ENCODE measurements at regions not wholly inside any gene's neighbourhood (a gene's known extent, or its start where the extent isn't known, plus 50 kb on each side); places are given as distances from the start of the nearest gene placed in this dataset.
A peak's percentile ranks its signal among the peaks of the same experiment; 100 is the strongest.

DNA sequence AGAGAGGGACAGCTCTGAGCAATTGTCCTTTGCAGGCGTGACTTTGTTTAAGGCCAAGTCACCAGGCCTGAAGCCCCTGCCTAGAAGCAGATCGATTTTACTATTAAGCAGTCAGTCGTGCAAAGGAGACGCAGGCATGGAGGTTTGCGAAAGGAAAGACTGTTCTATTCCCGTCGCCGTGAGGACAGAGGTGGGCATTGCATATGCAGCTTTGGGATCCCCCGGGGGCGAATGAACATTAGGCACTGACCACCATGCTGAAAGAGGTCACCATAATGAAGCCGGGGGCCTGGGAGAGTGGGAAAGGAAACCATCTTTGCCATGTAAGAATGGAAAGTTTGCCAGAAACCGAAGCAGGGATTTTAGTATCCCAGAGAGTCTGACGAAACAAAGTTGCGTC, 231.6 kb downstream of the BCL11A start:
- no peak for DNase-seq

DNA sequence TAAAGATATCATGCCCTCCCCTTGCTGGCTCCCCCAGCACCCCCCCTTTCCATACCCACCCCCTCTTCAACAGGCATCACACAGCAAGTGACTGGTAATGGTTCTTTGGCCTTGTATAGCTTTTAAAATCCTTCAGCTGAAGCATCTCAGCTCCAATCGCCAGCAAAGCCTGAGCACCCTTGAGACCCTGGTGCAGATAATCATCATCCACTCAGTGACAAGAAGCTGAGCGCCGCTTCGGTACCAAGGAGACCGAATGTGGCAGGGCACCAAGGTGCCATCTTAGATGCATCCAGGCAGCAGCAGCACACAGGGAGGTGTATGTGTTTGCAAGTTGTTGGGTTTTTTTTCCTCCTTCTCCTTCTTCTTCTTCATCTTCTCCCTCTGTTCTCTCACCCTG, 232.7 kb downstream of the BCL11A start:
- peak in 2 of 51 donors; percentile 10 to 15 for DNase-seq

DNA sequence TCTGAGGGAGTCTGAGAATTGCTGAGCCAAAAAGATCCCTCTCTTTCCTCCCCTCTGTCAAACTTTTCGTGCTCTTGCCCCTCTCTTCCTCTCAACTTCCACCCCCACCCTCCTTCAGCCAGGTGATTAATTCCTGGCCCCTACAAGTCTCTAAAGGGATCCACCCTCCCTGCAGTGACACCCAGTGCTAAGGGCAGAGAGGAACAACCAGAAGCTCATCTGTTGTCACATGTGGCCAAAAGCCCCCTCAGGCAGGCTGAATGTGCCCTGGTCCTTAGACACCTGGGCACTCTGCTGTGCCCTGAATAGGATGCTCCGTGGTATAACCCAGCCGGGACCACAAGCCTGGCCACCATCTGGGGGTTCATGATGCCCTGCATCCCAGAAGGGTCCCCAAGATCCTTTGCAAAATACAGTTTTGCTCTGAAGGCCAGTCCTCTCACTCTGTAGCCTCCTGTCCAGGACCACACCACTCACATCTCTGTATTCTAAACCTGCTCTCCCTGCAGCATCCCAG, 234.4 kb downstream of the BCL11A start:
- DNase-seq: no peak

DNA sequence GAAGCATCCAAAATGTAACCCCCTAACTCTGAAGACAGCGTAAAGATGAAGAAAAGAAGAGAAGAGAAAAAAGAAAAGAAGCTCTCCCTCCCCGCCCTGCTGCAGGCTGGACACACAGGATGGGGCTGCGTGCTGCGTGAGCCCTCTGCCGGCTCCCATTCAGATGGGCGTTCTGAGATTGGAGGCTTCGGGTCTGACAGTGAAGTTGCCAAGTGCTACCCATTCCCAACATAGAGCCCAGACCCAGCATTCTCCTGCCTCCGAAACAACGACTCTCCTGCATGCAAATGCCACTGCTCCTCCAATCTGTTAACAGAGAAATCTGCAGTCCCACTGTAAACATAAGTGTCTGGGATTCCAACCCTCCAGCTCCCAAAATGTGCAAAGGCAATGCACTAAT, 234.9 kb downstream of the BCL11A start:
- DNase-seq: peak in 12 of 51 donors; percentile 6 to 35 (median 15)

DNA sequence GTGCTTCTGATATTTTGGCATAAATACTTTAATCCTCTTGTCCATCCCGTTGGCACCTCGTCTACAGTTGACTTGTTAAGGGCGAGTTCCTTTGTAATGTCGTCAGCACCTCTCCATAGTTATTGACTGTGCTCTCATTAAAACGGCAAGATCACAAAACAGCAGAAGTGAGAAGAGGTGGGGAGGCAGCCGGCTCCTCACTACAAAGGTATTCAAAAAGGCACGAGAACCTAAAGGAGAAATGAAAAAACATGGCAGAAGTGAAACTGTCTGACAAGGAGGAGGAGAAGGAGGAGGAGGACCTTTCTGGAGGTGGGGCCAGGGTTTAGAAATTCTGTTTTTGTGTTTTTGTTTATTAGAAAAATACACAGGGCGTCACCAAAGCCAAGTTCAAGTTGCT, 235.6 kb downstream of the BCL11A start:
- peak in 1 of 51 donors; percentile 5 for DNase-seq

DNA sequence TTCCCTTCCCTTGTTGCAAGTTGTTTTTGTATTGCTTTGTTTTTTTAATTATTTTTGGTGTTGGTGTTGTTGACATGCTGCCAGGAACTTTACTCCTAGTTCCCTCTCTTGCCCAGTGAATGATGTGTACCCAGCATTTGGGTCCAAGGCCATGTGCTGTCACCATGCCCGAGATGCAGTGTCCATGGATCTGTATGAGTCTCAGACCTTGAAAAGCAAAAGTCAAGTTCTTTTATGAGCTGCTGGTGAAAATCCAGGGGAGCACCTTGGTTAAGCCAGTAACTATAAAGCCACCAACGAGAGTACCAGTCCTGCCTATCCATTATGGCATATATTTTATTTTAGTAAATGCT, 236.4 kb downstream of the BCL11A start:
- no peak for DNase-seq

DNA sequence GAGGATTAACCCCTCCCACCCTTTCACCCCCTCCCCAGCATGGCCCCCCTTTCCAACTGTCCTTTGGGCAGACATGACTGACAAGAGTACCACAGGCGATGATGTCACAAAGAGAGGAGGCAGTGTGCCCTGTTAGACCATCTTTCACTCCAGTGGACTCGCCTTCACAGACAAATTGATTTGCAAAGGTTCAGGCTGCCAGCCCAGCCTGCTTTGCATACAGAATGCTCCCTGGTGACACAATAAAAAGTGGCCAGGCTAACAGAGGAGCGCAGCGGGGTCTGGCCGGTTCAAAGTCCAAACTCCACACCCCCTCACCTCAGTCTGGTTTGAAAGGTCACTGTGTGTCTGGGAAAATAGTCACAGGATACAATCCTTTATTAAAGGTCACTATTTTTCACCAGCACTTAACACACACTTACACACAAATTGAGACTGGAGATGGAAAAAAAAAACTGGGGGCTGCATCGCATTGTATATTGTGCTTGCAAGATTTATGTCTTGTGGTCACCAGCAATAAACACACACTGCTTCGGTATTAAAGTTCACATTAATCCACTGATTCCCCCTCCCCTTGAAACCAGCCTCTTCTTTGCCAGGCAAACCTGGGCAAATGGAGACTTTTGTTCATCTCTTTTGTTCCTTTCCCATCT, 236.9 kb downstream of the BCL11A start:
- peak in 1 of 51 donors; percentile 4 for DNase-seq

DNA sequence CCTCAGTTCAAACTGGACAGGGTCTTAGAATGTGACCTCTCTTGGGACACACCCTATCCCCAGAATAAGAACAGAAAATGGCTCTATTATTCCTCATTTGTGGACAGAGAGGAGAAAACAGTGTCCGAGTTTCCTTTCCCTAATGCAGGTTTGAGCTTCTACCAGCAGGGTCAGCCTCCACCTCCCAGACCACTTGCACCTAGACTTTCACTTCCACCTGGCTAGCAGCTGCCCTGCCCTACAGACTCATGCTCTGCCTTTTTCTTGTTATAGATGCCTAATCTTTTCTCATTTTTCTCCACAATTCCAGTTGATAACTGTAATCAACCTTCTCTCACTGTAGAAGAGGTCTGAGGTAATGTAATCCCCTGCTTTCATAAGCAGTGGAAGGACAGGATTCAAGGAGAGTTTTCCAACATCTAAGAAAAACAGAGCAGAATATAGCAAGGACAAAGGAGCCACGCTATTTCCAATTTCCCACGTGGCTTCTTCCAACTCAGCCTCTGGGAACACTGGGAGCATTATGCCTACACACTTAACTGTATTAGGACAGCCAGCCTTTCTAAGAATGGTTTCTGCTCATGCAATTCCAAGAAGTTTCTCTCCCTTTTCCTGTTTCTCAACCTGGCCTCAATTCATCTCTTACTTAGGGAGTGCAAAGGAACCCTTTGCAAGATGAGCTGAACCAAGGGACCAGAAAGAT, 239.8 kb downstream of the BCL11A start:
- DNase-seq: no peak

DNA sequence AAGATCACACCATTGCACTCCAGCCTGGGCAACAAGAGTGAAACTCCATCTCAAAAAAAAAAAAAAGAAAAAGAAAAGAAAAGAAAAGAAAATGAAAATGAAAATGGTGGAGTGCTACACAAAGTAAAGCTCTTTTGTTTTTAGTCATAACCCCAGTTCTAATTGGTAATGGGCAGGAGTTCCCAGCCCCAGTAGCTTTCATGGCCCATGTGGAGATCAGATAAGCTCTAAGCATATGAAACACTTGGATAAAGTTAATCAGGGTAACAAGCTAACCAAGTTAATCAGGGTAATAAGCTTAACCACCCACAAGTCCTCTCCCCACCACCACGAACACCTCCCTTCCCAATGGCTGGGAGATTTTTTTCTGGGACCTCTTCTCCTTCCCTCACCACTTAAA, 240.8 kb downstream of the BCL11A start:
- no peak for DNase-seq

DNA sequence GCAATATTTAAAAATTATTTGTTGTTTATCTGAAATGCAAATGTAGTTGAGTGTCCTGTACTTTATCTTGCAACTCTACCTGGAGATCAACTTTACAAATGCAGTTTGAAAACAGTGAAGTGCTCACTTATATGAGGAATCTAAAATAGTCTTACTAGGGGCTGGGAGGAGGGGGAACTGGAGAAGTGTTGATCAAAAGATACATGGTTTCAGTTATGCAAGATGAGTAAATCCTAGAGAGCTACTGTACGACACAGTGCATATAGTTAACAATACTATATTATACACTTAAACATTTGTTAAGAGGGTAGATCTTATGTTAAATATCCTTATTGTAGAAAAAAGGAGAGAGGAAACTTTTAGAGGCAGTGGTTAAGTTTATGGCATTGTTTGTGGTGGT, 241.9 kb downstream of the BCL11A start:
- no peak for DNase-seq

DNA sequence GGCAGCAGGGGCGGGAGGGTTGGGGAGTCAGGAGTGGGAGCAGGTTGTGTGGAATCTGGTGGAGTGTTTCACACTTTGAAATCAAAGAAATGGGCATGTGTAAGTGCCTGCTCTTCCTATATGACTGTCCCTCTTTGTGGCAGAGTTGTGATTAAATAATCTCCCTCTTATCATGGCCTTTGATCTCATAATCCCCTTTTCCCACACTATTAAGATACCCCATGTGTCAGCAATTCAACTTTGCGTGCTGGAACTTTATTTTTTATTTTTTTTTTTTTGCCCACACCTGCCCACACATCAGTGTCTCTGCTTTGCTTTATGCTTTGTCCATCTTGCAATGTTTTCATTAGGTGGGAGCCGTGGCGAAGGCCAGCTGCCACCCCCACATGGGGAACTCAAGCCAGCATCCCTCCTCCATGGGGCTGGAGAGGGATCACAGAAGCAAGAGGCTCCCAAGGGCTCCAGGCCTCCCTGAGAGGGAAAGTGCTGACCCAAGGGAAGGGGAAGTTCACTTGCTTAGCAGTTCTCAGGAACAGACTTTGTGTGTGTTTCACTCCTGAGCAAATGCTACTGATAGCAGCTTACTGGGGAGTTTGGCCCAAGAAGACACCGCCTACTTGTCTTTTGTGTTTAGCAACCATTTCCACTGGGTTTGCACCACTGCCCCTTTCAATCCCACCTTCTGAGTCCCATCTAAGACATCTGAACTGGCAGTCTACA, 243.4 kb downstream of the BCL11A start:
- DNase-seq: no peak

DNA sequence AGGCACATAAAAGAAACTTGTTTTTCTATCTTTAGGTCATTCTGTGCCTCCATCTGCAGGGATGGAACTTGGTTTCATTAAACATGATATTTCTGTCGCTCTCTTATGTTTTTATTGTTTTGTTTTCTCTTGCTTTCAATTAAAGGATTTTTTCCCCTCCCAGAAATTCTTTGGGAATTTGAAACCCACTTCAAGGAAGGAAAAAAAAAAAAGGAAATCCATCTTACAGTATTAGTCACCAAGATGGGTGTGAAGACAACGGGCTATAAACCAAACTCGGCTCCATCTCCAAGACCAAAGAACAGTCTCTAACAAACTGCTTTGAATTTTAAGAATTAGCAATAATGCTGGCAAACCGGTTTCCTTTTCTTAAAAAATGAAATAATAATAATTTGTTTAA, 244.1 kb downstream of the BCL11A start:
- DNase-seq: no peak

DNA sequence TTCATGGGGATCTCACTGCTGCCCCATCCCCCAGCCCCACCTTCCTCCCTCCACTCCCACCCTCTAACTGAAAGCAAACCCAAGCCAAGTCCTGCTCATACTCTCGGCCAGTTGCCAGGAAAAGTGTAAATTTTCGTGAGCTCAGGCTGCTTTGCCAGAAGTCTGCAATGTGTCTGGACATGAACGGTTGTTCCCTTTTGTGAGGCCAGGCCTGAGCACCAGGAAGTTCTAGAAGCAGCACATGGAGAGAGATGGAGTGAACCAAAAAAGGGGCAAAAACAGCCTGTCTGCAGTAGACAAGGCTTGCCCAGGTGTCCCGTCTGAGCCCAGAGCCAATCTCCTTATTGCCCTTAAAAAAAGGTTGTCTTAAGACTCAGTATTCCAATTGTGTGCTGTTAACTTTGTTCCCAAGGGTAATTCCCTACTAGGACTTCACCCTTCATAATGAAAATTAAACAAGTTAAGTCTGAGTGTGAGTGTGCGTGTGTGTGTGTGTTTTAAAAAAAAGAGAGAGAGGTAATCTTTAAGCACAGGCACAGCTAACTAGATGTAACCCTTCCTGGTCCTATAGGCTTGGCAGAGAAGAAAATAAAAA, 247.1 kb downstream of the BCL11A start:
- DNase-seq: no peak

DNA sequence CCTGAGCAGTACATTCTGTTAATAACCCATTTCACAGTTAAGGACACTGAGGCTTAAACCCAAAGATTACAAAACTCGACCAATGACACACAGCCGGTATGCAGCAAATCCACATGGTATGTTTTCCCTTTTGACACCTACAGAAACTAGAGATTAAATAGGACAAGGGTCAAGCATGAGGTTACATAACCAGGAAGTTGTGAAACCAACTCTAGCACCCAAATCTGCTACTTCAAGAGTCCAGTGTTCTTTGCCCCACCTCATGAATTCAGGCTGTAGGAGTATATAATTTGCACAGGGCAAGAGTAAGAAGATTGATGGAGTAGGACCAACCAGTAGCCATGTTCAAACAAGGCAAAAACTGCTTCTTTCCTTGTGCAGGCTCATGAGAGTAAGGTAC, 249.8 kb downstream of the BCL11A start:
- DNase-seq: no peak

DNA sequence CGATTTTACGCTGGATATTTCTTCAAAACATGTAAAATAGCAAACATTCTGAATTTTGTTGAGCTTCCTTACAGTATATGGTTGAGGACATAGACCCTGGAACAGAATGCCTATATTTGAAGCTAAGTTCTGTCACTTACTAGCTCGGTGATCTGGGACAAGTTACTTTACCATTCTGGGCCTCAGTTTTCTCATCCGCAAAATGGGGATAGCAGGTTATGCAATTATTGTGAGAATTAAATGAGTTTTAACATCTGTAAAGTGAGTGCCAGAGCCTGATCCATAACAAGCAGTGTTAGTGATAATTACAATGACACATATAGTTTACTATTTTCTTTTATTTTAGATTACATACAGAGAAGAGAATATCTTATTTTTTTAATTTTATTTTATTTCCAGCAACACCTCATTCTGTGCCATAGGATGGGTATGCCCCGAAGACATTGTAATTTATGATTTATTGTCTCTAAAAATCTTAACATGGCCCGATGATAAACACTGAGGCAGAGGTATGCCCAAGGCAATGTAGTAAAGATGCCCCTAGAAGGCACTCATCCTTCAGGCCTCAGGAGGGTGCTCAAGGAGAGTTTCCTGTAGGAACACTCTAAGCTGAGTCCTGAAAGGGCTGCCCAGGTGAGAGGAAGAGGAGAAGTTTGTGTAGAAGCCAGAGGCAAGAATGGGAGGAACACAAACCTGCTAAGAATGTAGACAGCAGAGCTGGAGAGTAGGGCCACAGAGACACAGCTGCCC, 250.9 kb downstream of the BCL11A start:
- DNase-seq: no peak

DNA sequence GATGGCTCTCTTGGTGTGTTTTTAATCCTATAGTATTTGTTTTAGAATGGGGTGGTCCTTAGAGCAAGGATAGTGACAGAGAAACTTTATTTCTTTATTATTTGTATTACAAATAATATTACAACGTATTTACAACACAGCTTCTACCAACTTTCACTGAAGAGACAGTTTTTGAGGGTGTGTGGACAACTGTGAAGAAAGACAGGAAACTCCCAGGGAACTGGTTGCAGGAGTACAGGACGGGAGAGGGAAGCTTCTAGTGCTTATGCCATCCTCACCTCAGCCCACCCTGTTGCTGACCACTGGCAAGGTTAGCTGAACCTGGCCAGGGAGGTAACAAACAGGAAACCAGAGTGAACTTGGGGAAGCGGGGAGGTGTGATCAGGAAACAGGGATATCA, 251.7 kb downstream of the BCL11A start:
- no peak for DNase-seq

DNA sequence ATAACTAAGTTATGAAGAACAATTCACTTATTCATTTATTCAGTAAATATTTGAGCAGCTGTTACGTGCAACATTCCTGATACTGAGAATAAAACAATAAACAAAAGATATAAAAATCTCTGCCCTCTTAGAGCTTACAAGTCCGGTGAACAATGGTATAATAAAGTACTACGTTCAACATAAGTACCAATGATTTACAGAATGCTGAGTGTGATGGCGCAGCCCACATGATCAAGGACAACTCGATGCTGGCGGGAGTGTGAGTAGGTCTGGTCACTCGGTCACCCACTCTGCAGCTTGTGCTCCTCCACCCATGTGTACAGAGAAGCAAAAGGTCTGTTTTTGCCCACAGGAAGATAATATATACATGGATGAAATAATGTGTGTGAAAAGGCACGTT, 254.3 kb downstream of the BCL11A start:
- DNase-seq: no peak

DNA sequence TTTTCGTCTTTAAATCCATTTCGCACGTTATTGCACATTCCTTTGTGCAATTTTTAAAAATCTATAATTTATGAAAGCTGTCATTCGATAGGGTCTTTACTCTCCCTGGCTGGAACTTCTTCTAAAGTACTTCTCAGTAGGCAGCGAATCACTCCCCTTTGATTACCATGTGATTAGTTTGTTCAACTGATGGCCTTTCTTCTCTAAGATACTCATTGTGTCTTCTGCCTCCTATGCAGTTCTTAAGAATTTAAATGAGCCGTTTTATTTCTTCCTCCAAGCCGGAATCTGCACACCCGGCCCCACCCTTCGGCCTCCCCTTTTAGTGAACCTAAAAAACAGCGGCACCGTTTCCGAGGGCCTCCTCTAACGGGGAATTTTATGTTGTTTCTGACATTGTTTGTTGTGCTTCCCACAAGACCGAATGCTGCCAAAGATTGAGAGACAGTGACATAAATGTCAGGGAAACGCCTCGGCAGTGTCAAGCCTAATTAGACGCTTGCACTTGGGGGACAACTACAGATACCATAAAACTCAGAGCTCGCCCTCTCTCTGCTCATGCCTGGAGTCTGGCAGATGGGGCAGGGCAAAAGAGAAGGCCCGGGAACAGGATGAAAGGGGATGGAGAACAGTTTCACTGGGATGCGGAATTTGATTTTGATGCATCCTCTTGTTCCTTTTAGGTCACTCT, 255.3 kb downstream of the BCL11A start:
- DNase-seq: no peak

DNA sequence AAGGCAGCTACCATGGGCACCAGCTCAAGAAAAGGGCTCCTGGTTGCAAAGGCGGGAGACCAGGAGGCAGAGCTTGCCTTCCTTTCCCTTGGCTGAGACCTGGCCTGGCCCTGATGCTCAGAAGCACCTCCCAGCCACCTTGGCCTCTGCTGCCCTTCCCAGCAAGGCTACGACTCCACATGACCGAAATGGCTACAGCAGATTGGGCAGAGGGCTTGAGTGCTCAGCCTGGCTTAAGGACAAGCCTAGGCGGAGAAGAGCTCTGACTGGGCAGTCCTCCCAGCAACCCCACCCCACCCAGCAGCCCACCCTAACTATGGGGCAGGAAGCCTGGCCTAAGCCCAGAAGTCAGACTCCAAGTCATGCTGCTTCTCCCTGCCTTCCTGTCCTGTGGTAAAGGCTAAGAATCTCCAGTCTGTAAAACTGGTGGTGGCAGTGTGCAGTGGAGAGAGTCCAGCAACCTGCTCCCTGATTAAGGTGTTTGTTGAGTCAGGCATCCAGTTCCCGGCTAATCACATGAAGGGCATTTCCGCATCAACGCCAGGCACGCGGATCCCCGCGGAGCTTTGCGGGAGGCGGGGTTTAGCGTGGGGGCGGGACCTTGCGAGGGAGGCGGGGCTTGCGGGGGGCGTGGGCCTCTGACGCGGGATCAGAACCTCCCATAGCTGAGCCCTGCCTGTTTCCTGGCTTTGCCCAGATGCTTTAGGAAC, 256.0 kb downstream of the BCL11A start:
- DNase-seq: peak in 4 of 51 donors; percentile 5 to 22 (median 14)
